ENCODE measurements at regions not wholly inside any gene's neighbourhood (a gene's known extent, or its start where the extent isn't known, plus 50 kb on each side); places are given as distances from the start of the nearest gene placed in this dataset.

GRCh38 chr6:132960720-132961119 is 146.4 kb downstream of the RPS12 start:
- H4K20me1 ChIP-seq (replicated peaks; ENCODE audit: control insufficient read depth, extremely low read depth, insufficient read depth, low read length) = no peaks in the 10 kb centered on the region
- DNase-seq (ENCODE audit: low read depth, low spot score) (no peak), FAIRE-seq (no peak)
- no peak overlapping the region for H3K9ac ChIP-seq (replicated peaks; ENCODE audit: extremely low read depth, insufficient read depth, low read length)
- H2AFZ ChIP-seq (ENCODE audit: low read depth, low read length) = no peak overlapping the region
- intact Hi-C loops (cut with micrococcal nuclease) (loop anchor here (1.0 to 5.0 kb wide), 5 partner anchors 128 to 957 kb away; partner anchors contain the start of gene RPS12), dilution Hi-C loops (cut with MboI; ENCODE audit: extremely low pct_ligation_motif_present, low sequenced_read_pairs) (no loop called here)
- no peak for TF ChIP-seq JUN (IDR thresholded peaks at IDR 0.05; ENCODE audit: borderline replicate concordance, insufficient read depth, insufficient read length, low read depth)
- TF ChIP-seq POLR2A (IDR thresholded peaks at IDR 0.05; ENCODE audit: low read depth, low read length) = no peak
- TF ChIP-seq CTCF (IDR thresholded peaks at IDR 0.05; ENCODE audit: extremely low read depth in 1 of 2, insufficient read depth in 1 of 2, low read depth in 1 of 2, low read length in 2 of 2) = no peak
- no peak for TF ChIP-seq FOS (IDR thresholded peaks at IDR 0.05; ENCODE audit: borderline replicate concordance, insufficient read depth, low read length)
- no peak for TF ChIP-seq POLR2AphosphoS5 (IDR thresholded peaks at IDR 0.05; ENCODE audit: insufficient read depth, low read depth, low read length)
- no peak for TF ChIP-seq MYC (IDR thresholded peaks at IDR 0.05; ENCODE audit: low read depth, low read length)
- TF ChIP-seq, protein P1, sequence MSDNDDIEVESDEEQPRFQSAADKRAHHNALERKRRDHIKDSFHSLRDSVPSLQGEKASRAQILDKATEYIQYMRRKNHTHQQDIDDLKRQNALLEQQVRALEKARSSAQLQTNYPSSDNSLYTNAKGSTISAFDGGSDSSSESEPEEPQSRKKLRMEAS (IDR thresholded peaks at IDR 0.05; ENCODE audit: insufficient read depth, insufficient read length) = no peak
- no peak for TF ChIP-seq GATA2 (IDR thresholded peaks at IDR 0.05; ENCODE audit: insufficient read depth, insufficient read length, low read depth, low read length)
- no peak for TF ChIP-seq EZH2 (IDR thresholded peaks at IDR 0.05; ENCODE audit: borderline replicate concordance, low read depth, low read length, severe bottlenecking)
- no peaks in the 10 kb centered on the region for H3K36me3 ChIP-seq (ENCODE audit: control insufficient read depth in 2 of 2, extremely low read depth in 1 of 2, insufficient read depth in 2 of 2, low read length in 2 of 2)
- ChIA-PET CTCF (interaction anchor here (1.1 to 3.7 kb wide), 7 partner anchors 9 to 962 kb away, joined by 3 to 35 read pairs (median 15); no protein-coding TSS in a partner anchor), POLR2A (no interaction called here)
- H3K27ac ChIP-seq (ENCODE audit: insufficient read depth, low read depth, low read length) = no peak overlapping the region
- H3K4me1 ChIP-seq (ENCODE audit: control insufficient read depth, extremely low read depth, insufficient read depth, low read length) = peaks cover 20% of the 10 kb centered on the region
- H3K4me3 ChIP-seq (replicated peaks in 1 of 3; ENCODE audit: insufficient read depth in 1 of 3, low read depth in 1 of 3, low read length in 3 of 3) = no peak overlapping the region
- H3K9me1 ChIP-seq (replicated peaks; ENCODE audit: control insufficient read depth, extremely low read depth, insufficient read depth, low read length) = no peaks in the 10 kb centered on the region
- H3K79me2 ChIP-seq (ENCODE audit: control insufficient read depth, insufficient read depth, low read length) = no peaks in the 10 kb centered on the region
- H3K27me3 ChIP-seq (ENCODE audit: control insufficient read depth in 2 of 2, insufficient read depth in 2 of 2, low read length in 2 of 2) = peaks cover 4 to 9% of the 10 kb centered on the region in 2 experiments
- no peaks in the 10 kb centered on the region for H3K9me3 ChIP-seq (replicated peaks; ENCODE audit: control insufficient read depth, insufficient read depth, low read length)
- no TSS peak for BruUV-seq (replicated peaks)
- no peak overlapping the region for H3K4me2 ChIP-seq (ENCODE audit: insufficient read depth, low read length)

Data from endothelial cell of umbilical vein (primary cell).